Upper lobe of right lung (tissue), 1 donor: ENCODE measurements at regions not wholly inside any gene's neighbourhood (a gene's known extent, or its start where the extent isn't known, plus 50 kb on each side); places are given as distances from the start of the nearest gene placed in this dataset.

Experiments
- ATAC-seq: fragments of 200-7000 bp; cut with Tn5 transposase; one replicate; pipeline ENCODE4 v1.9.1; 2020; ENCODE audit warnings: mild to moderate bottlenecking, moderate library complexity
- DNase-seq: peaks from one replicate; pipeline ENCODE4 v3.0.0-alpha.2; 2020
- H3K27ac ChIP-seq: fragments of 200-600 bp; one replicate; pipeline ENCODE4 v1.8.0; 2022
- H3K27me3 ChIP-seq: fragments of 200-600 bp; one replicate; pipeline ENCODE4 v1.8.0; 2022; ENCODE audit warnings: mild to moderate bottlenecking
- H3K36me3 ChIP-seq: fragments of 200-600 bp; one replicate; pipeline ENCODE4 v1.8.0; 2022
- H3K4me1 ChIP-seq: fragments of 200-600 bp; one replicate; pipeline ENCODE4 v1.8.0; 2022
- H3K4me3 ChIP-seq: fragments of 200-600 bp; one replicate; pipeline ENCODE4 v1.8.0; 2022; ENCODE audit warnings: mild to moderate bottlenecking
- H3K9me3 ChIP-seq: fragments of 200-600 bp; one replicate; pipeline ENCODE4 v1.8.0; 2022
- intact Hi-C: fragments of 100-400 bp; cut with DNase I; formaldehyde crosslinking; loops from one replicate; pipeline ENCODE4 v1.11.0; 2022
- TF ChIP-seq, protein P1 (sequence below): fragments of 200-600 bp; IDR thresholded peaks from one replicate; pipeline ENCODE4 v1.8.0; 2022; ENCODE audit warnings: antibody characterized with exemption
- donor health status: DM: no; HTN: yes; CAD: no; lungs with severe emphysema.

GRCh38 chr4:83661359-83661758 is 125.5 kb downstream of the GPAT3 start:
- Histone ChIP-seq H3K4me1 (no peaks in the 10 kb centered on the region), H3K27me3 (no peaks in the 10 kb centered on the region), H3K9me3 (no peaks in the 10 kb centered on the region), H3K27ac (no peak overlapping the region), H3K4me3 (no peak overlapping the region), H3K36me3 (no peaks in the 10 kb centered on the region)
- TF ChIP-seq, protein P1, sequence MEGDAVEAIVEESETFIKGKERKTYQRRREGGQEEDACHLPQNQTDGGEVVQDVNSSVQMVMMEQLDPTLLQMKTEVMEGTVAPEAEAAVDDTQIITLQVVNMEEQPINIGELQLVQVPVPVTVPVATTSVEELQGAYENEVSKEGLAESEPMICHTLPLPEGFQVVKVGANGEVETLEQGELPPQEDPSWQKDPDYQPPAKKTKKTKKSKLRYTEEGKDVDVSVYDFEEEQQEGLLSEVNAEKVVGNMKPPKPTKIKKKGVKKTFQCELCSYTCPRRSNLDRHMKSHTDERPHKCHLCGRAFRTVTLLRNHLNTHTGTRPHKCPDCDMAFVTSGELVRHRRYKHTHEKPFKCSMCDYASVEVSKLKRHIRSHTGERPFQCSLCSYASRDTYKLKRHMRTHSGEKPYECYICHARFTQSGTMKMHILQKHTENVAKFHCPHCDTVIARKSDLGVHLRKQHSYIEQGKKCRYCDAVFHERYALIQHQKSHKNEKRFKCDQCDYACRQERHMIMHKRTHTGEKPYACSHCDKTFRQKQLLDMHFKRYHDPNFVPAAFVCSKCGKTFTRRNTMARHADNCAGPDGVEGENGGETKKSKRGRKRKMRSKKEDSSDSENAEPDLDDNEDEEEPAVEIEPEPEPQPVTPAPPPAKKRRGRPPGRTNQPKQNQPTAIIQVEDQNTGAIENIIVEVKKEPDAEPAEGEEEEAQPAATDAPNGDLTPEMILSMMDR = no peak
- intact Hi-C loops = no loop called here
- DNase-seq (no peak), ATAC-seq (no peak)

- Histone ChIP-seq H3K4me1 (no peaks in the 10 kb centered on the region), H3K27me3 (no peaks in the 10 kb centered on the region), H3K4me3 (no peak overlapping the region), H3K27ac (no peak overlapping the region), H3K36me3 (no peaks in the 10 kb centered on the region), H3K9me3 (no peaks in the 10 kb centered on the region)
- TF ChIP-seq, protein P1 = no peak
- intact Hi-C loops = no loop called here
- DNase-seq (no peak), ATAC-seq (no peak)
Observed at GRCh38 chr4:83660578-83660977, 124.7 kb downstream of the GPAT3 start.

DNA sequence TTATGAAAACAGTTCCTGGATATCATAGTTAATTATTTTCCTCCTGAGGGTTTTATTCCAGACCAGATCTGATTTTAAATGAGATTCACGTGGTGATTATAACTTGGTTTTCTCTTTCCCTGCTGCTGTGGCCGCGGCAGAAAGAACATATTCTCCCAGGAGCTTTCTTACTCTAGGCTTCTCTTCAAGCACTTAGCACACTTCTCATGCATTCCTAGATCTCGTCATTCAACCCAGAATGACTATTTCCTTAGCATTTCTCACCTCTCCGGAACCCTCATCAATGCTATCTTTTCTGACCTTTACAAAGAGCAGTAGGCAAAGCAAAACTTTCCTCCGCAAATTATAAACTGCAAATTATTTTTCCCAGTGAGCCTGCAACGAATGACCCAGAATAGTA is 122.9 kb downstream of the GPAT3 start:
- Histone ChIP-seq H3K27ac (no peak overlapping the region), H3K9me3 (no peaks in the 10 kb centered on the region), H3K27me3 (no peaks in the 10 kb centered on the region), H3K36me3 (no peaks in the 10 kb centered on the region), H3K4me1 (no peaks in the 10 kb centered on the region), H3K4me3 (no peak overlapping the region)
- intact Hi-C loops = no loop called here
- peak; percentile 28 for ATAC-seq
- TF ChIP-seq, protein P1 = no peak
- DNase-seq = no peak

- no peaks in the 10 kb centered on the region for H3K9me3 ChIP-seq
- ATAC-seq (no peak), DNase-seq (no peak)
- TF ChIP-seq, protein P1 = no peak
- intact Hi-C loops = no loop called here
- H3K27me3 ChIP-seq = no peaks in the 10 kb centered on the region
- no peaks in the 10 kb centered on the region for H3K36me3 ChIP-seq
- H3K4me3 ChIP-seq = no peak overlapping the region
- no peak overlapping the region for H3K27ac ChIP-seq
- H3K4me1 ChIP-seq = no peaks in the 10 kb centered on the region
Observed at GRCh38 chr4:83657336-83657735, 121.4 kb downstream of the GPAT3 start.
